ENCODE measurements at regions not wholly inside any gene's neighbourhood (a gene's known extent, or its start where the extent isn't known, plus 50 kb on each side); places are given as distances from the start of the nearest gene placed in this dataset.
A peak's percentile ranks its signal among the peaks of the same experiment; 100 is the strongest.

DNA sequence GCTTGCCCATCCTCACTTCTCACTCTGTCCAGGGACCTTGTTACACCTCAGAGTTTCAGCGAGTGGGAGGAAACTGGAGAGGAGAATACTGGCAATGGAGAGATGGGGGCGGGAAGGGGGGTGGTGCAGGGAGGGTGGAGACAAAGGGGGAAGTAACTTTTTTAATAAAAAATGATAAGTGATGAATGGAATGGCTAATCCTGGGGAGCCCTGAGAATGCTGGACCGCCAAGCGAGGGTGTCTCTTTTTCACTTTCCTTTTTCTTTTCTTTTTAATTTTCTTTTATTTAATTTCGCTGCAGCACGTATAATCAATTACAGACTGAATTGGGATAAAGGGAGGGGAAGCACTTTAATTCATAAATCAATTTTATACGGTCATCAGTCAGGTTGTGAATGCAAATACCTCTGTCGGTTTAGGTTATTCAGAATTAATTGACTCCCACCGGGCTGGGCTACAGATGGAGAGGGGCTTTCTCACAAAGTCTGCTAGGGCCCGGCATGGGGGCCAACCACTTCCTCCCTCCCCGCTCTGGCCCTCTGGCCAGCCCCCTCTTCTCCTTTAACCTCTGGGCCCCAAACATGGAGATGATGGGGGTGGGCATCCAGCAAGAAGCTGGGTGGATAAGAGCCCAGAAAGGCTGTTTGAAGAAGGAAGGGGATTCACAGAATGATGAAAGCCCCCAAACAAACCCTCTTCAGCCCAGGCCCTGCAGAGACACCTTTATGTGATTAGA lies 106.8 kb upstream of the BOC start:
- H3K4me1 ChIP-seq: no peaks in the 10 kb centered on the region
- intact Hi-C loops (cut with DNase I): no loop called here
- WGBS, 2 donors: 82 to 83% methylated on average over 10 to 11 of the region's 11 CpGs
- H3K36me3 ChIP-seq: no peaks in the 10 kb centered on the region
- peaks cover 0 to 3% (median 0%) of the 10 kb centered on the region in 4 donors for H3K27me3 ChIP-seq
- no peak for TF ChIP-seq POLR2A (IDR thresholded peaks at IDR 0.05)
- TF ChIP-seq, protein P1, sequence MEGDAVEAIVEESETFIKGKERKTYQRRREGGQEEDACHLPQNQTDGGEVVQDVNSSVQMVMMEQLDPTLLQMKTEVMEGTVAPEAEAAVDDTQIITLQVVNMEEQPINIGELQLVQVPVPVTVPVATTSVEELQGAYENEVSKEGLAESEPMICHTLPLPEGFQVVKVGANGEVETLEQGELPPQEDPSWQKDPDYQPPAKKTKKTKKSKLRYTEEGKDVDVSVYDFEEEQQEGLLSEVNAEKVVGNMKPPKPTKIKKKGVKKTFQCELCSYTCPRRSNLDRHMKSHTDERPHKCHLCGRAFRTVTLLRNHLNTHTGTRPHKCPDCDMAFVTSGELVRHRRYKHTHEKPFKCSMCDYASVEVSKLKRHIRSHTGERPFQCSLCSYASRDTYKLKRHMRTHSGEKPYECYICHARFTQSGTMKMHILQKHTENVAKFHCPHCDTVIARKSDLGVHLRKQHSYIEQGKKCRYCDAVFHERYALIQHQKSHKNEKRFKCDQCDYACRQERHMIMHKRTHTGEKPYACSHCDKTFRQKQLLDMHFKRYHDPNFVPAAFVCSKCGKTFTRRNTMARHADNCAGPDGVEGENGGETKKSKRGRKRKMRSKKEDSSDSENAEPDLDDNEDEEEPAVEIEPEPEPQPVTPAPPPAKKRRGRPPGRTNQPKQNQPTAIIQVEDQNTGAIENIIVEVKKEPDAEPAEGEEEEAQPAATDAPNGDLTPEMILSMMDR (IDR thresholded peaks at IDR 0.05): no peak
- peaks cover 0 to 2% (median 0%) of the 10 kb centered on the region in 3 donors for H3K9me3 ChIP-seq
- H3K27ac ChIP-seq: peak overlapping the region in 2 of 4 donors; percentile 17 to 30
- DNase-seq: no peak
- no peak overlapping the region for H3K4me3 ChIP-seq

DNA sequence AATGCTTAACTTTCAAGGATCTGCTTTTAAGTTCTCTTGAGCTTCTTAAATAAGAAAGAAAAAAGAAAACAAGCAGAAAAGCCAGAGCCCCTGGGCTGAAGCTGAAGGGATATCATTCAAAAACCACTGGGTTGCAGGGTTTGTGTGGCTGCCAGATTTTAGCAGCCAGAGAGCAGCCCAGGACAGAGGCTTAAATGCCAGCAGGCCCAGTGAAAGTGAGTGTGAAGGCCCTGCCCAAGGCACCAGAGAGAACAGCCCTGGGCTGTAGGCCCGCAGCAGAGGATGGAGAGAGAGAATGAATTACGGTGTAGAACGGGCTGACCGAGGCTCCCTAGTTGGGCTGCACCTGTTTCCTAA lies 106.3 kb upstream of the BOC start:
- TF ChIP-seq, protein P1 (IDR thresholded peaks at IDR 0.05): no peak
- TF ChIP-seq POLR2A (IDR thresholded peaks at IDR 0.05): no peak
- no peaks in the 10 kb centered on the region for H3K4me1 ChIP-seq
- no peaks in the 10 kb centered on the region for H3K36me3 ChIP-seq
- intact Hi-C loops (cut with DNase I): no loop called here
- H3K9me3 ChIP-seq: no peaks in the 10 kb centered on the region
- peaks cover 0 to 3% (median 0%) of the 10 kb centered on the region in 4 donors for H3K27me3 ChIP-seq
- peak overlapping the region in 1 of 4 donors; percentile 17 for H3K27ac ChIP-seq
- no peak overlapping the region for H3K4me3 ChIP-seq
- WGBS, 2 donors: 65 to 66% methylated on average over 4 of the region's 4 CpGs
- no peak for DNase-seq

DNA sequence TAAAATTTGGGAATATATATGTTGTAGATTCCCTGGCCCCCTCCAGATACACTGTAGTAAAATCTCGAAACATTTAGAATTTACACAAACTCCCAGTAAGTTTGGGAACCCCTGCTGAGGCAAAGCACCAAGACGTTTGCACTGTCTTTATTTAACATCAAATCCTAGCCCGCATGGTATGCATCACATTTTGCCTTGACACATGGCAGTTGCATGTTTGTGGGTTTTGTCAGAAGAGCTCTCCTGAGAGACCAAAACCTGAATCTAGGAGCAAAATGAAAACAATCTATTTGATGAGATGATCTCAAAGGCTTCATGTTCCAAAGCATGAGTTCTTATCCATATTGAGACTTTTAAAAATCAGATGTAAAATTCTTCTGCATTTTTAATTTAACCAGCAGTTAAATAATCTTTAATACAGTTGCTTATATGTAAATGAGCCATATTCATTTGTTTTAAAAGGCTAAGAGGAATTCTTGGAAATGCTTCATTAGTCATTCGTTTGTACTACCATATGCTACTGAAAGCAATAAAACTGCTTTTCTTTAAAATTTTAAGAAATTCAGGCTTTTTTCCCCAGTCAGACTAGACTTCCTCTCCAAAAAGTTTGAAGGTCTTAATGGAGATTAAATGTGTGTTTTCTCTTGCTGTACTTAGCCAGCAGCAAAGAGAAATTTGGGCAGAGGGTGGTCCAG lies 105.2 kb upstream of the BOC start:
- H3K27me3 ChIP-seq: peaks cover 0 to 3% (median 0%) of the 10 kb centered on the region in 4 donors
- no peak overlapping the region for H3K27ac ChIP-seq
- no peaks in the 10 kb centered on the region for H3K36me3 ChIP-seq
- H3K9me3 ChIP-seq: no peaks in the 10 kb centered on the region
- no peak overlapping the region for H3K4me3 ChIP-seq
- intact Hi-C loops (cut with DNase I): no loop called here
- 78 to 84% methylated on average over 4 of the region's 4 CpGs for WGBS, 2 donors
- no peak for DNase-seq
- TF ChIP-seq POLR2A (IDR thresholded peaks at IDR 0.05): no peak
- TF ChIP-seq, protein P1 (IDR thresholded peaks at IDR 0.05): no peak
- no peaks in the 10 kb centered on the region for H3K4me1 ChIP-seq

DNA sequence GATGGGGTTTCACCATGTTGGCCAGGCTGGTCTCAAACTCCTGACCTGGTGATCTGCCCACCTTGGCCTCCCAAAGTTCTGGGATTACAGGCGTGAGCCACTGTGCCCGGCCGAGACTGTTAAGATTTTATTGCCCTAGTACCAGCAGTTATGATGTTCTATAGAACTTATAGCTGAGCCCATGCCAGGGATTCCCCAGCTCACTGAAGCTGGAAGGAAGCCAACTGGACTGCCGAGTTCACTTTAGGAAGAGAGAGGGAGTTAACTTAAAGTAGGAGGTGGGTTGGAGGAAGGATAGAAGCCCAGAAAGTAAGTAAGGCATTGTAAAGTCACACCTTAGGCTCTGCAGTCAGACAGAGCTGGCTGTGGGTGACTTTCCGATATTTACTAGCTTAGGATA lies 101.1 kb upstream of the BOC start:
- Histone ChIP-seq H3K36me3 (no peaks in the 10 kb centered on the region), H3K27me3 (peaks cover 0 to under 1% (median 0%) of the 10 kb centered on the region in 4 donors), H3K9me3 (no peaks in the 10 kb centered on the region), H3K4me1 (no peaks in the 10 kb centered on the region), H3K27ac (no peak overlapping the region), H3K4me3 (no peak overlapping the region)
- intact Hi-C loops (cut with DNase I): no loop called here
- no peak for TF ChIP-seq POLR2A (IDR thresholded peaks at IDR 0.05)
- TF ChIP-seq, protein P1 (IDR thresholded peaks at IDR 0.05): no peak
- DNase-seq: no peak
- 56 to 65% methylated on average over 2 to 5 of the region's 5 CpGs for WGBS, 2 donors

DNA sequence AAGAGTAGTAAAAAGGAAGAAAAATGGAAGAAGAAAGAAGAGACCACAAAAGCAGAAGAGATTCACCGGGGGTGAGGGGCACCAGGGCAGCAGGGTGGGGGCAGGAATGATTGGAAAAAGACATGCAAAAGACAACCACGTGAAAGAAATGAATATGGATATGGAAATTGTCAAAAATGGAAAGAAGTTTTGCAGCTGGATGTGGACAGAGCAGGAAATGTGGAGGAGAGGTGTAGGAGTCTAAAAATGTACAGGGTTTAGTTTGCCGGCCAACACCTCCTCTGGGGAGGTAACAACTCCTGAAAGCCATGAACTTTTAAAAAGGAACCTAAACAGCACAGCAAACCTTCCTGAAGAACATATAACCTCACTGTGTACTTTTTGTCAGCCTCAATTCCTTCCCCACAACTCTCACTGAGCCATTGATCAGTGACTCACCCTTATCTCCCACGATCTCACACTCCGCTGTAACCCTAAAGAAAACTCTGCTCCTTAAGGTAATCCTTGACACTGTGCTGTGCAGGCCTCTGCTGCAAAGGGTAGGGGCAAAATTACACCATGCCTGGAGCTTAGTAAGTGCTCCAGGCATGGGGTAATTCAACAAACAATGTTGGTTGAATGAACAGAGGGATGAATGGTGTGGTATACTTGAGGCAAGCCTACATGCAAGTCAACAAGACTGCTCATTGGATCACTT lies 100.2 kb upstream of the BOC start:
- Histone ChIP-seq H3K36me3 (no peaks in the 10 kb centered on the region), H3K27ac (no peak overlapping the region), H3K4me3 (no peak overlapping the region), H3K9me3 (no peaks in the 10 kb centered on the region), H3K27me3 (no peaks in the 10 kb centered on the region), H3K4me1 (no peaks in the 10 kb centered on the region)
- no peak for DNase-seq
- 76 to 80% methylated on average over 4 to 5 of the region's 5 CpGs for WGBS, 2 donors
- TF ChIP-seq, protein P1 (IDR thresholded peaks at IDR 0.05): no peak
- TF ChIP-seq POLR2A (IDR thresholded peaks at IDR 0.05): no peak
- intact Hi-C loops (cut with DNase I): no loop called here

All from esophagus squamous epithelium (tissue), 5 donors.